ENCODE measurements at regions not wholly inside any gene's neighbourhood (a gene's known extent, or its start where the extent isn't known, plus 50 kb on each side); places are given as distances from the start of the nearest gene placed in this dataset.

DNA sequence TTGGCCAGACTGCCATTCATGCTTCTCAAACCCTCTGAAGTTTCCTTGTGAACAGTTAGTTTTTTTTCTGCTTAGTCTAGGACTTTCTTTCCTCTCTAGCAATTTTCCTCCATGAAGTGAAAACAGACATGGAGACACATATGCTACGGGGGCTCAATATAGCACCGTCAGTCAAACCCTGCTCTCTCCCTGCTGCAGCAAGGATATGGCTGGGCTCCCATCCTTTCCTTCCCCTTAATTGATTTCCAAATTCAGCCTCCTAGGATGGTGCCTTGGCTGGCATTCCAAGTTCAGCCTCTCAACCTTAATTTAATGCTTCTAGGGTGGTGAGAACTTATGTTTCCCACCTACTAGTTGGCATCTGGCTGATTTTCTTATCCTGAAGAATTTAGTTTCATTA, 436.7 kb downstream of the NPIPA7 start:
- H4K5ac ChIP-seq (ENCODE audit: low read depth, low read length) = no peak overlapping the region
- CTCF ChIA-PET = no interaction called here
- WGBS, 2 experiments (ENCODE audit: extremely low coverage in 2 of 2, insufficient read length in 1 of 2) = no CpG with 5 or more reads among the region's 2 CpGs

More for the DNA sequence above, 436.7 kb downstream of the NPIPA7 start:
- no peaks in the 10 kb centered on the region for H4K20me1 ChIP-seq (ENCODE audit: insufficient read depth, low read length)
- no peak overlapping the region for H3K4ac ChIP-seq (ENCODE audit: low read depth, low read length)
- H3K4me3 ChIP-seq (ENCODE audit: insufficient read depth, low read depth, low read length) = no peak overlapping the region
- no peaks in the 10 kb centered on the region for H3K4me1 ChIP-seq (ENCODE audit: control insufficient read depth, insufficient read depth, low read length)
- no peak overlapping the region for H3K56ac ChIP-seq (ENCODE audit: extremely low read depth, insufficient read depth, low read length)
- no peak overlapping the region for H2AK9ac ChIP-seq (replicated peaks; ENCODE audit: low read depth, low read length, poor library complexity)
- DNase-seq (no peak), ATAC-seq (ENCODE audit: low read depth) (no peak)
- intact Hi-C loops (cut with micrococcal nuclease) = no loop called here
- no peak overlapping the region for H2BK15ac ChIP-seq (ENCODE audit: low read depth, low read length)
- no peak overlapping the region for H4K8ac ChIP-seq (ENCODE audit: low read depth in 2 of 2, low read length in 2 of 2)
- no peak overlapping the region for H3K9ac ChIP-seq (ENCODE audit: low read depth, low read length)
- no peak overlapping the region for H3K23ac ChIP-seq (ENCODE audit: low read depth, low read length)
- no peaks in the 10 kb centered on the region for H3K9me1 ChIP-seq (ENCODE audit: insufficient read depth, low read length)
- peaks cover 17% of the 10 kb centered on the region for H3K9me3 ChIP-seq (ENCODE audit: control insufficient read depth, insufficient read depth, low read length)
- no peak overlapping the region for H2BK20ac ChIP-seq (ENCODE audit: low read depth, low read length)
- H3K18ac ChIP-seq (ENCODE audit: low read depth, low read length) = no peak overlapping the region
- in situ Hi-C loops (cut with MboI; ENCODE audit: low sequenced_read_pairs) = no loop called here
- no peak overlapping the region for H3K4me2 ChIP-seq (ENCODE audit: low read depth, low read length)
- no peak overlapping the region for H2BK5ac ChIP-seq (ENCODE audit: low read depth, low read length, poor library complexity, severe bottlenecking)
- H2AFZ ChIP-seq (replicated peaks; ENCODE audit: low read length, poor library complexity) = no peak overlapping the region
- no peak overlapping the region for H3K27ac ChIP-seq (ENCODE audit: insufficient read depth, low read length)
- no peak overlapping the region for H3K14ac ChIP-seq (replicated peaks; ENCODE audit: low read depth, low read length)
- POLR2A ChIA-PET (ENCODE audit: unreplicated experiment) = no interaction called here
- no peaks in the 10 kb centered on the region for H3K36me3 ChIP-seq (ENCODE audit: control insufficient read depth, insufficient read depth, low read length)
- H2BK120ac ChIP-seq (ENCODE audit: low read depth, low read length) = no peak overlapping the region
- no peak overlapping the region for H4K91ac ChIP-seq (ENCODE audit: insufficient read depth, low read depth, low read length)
- TF ChIP-seq FOS (IDR thresholded peaks at IDR 0.05; ENCODE audit: low read depth, low read length) (no peak), RFX5 (IDR thresholded peaks at IDR 0.05; ENCODE audit: low read depth, low read length) (no peak), BHLHE40 (IDR thresholded peaks at IDR 0.05; ENCODE audit: low read depth, low read length) (no peak), MAFK (IDR thresholded peaks at IDR 0.05; ENCODE audit: low read depth, low read length) (no peak), SMC3 (IDR thresholded peaks at IDR 0.05; ENCODE audit: low read depth, low read length) (no peak), RAD21 (IDR thresholded peaks at IDR 0.05; ENCODE audit: low read length) (no peak), CEBPB (IDR thresholded peaks at IDR 0.05; ENCODE audit: low read depth, low read length) (no peak), CHD1 (IDR thresholded peaks at IDR 0.05; ENCODE audit: low read depth, low read length) (no peak), RCOR1 (IDR thresholded peaks at IDR 0.05; ENCODE audit: insufficient replicate concordance, low read length) (no peak), NFE2L2 (IDR thresholded peaks at IDR 0.05; ENCODE audit: low read depth, low read length) (no peak), POLR2A (IDR thresholded peaks at IDR 0.05; ENCODE audit: low read depth, low read length) (no peak), MAZ (IDR thresholded peaks at IDR 0.05; ENCODE audit: borderline replicate concordance, low read depth, low read length) (no peak), ELK1 (IDR thresholded peaks at IDR 0.05; ENCODE audit: borderline replicate concordance, low read depth, low read length) (no peak)
- TF ChIP-seq, protein P1, sequence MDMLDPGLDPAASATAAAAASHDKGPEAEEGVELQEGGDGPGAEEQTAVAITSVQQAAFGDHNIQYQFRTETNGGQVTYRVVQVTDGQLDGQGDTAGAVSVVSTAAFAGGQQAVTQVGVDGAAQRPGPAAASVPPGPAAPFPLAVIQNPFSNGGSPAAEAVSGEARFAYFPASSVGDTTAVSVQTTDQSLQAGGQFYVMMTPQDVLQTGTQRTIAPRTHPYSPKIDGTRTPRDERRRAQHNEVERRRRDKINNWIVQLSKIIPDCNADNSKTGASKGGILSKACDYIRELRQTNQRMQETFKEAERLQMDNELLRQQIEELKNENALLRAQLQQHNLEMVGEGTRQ (IDR thresholded peaks at IDR 0.05; ENCODE audit: low read depth, low read length) = no peak
- H3K27me3 ChIP-seq (ENCODE audit: control insufficient read depth, insufficient read depth, low read length) = no peaks in the 10 kb centered on the region
- no TSS peak for BruUV-seq (replicated peaks)
- H3K79me1 ChIP-seq (ENCODE audit: low read depth in 1 of 2, low read length in 2 of 2) = no peaks in the 10 kb centered on the region
- dilution Hi-C loops (cut with HindIII; ENCODE audit: low sequenced_read_pairs, unreplicated experiment) = no loop called here
- no peak overlapping the region for H2AK5ac ChIP-seq (ENCODE audit: low read depth, low read length)
